GM04503 (cell line): ENCODE measurements at regions not wholly inside any gene's neighbourhood (a gene's known extent, or its start where the extent isn't known, plus 50 kb on each side); places are given as distances from the start of the nearest gene placed in this dataset.
A peak's percentile ranks its signal among the peaks of the same experiment; 100 is the strongest.
"Not testable (repeated sequence)": the region's sequence is repeated elsewhere in the genome, so short reads cannot be mapped to it uniquely, and the experiment has no call there.

Source experiments
- DNase-seq: peaks from one replicate; pipeline ENCODE4 v3.0.0-alpha.2; 2012; ENCODE audit warnings: low read depth

- DNase-seq: no peak
Measured at GRCh38 chr7:84941936-84942335, 244.9 kb downstream of the SEMA3D start.

DNA sequence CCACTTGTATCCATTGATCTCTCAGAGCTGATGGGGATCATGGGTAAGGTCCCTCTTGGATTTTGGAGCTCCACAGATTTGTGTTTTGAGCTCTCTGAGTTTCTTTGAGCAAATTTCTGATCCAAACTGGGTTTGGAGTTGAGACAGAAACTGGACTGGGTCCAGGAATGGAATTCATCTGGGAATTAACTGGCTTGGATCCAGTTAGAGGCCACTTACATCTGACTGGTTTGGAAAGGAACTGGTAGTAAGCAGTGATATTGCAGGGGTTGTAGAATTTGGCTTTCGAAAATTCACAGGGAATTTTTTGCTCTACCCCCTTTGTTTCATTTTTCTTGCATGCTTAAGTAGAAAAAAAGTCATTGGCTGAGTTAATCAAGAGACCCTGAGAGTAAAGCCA lies 245.6 kb downstream of the SEMA3D start:
- DNase-seq: no peak

DNA sequence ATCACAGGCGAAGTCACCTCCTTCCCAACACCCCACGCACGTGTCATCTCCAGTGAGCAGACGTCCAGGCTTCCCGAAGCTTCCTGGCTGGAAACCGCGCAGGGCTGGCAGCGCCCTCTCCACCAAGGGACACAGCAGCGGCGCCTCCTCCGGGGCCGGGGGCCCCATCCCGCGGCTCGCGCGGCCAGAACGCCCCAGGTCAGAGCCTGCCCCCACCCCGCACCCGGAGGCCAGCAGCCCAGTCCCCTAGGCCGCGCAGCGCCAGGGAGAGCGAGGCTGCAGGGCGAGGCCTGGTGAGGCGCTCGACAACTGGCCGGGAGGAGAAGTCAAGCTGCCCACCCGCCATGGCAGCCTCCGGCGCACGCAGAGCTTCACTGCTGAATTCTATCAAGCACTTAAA lies 247.0 kb downstream of the SEMA3D start:
- DNase-seq: no peak

- DNase-seq: no peak
Measured at GRCh38 chr7:84939442-84939841, 247.4 kb downstream of the SEMA3D start.

GRCh38 chr7:84924353-84924752 lies 262.5 kb downstream of the SEMA3D start:
- no peak for DNase-seq

DNA sequence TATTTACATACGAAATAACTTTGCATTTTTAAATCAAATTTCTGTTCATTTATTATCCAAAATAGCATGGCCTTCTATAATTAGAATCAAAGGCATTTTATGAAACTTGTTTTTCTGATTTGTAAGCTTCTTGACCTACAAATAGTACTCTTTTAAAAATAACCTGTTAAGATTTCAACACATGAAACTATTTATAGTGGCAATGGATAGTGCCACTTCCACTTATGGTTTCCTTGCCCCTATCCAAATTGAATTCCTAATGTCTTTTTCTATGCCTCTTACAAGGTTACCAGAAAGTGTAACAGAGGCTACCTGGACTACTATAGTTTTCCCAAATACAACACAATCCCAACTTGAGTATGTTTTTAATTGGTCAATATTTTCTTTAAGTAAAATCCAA lies 263.5 kb downstream of the SEMA3D start:
- no peak for DNase-seq

GRCh38 chr7:84921154-84921553 lies 265.7 kb downstream of the SEMA3D start:
- no peak for DNase-seq

DNA sequence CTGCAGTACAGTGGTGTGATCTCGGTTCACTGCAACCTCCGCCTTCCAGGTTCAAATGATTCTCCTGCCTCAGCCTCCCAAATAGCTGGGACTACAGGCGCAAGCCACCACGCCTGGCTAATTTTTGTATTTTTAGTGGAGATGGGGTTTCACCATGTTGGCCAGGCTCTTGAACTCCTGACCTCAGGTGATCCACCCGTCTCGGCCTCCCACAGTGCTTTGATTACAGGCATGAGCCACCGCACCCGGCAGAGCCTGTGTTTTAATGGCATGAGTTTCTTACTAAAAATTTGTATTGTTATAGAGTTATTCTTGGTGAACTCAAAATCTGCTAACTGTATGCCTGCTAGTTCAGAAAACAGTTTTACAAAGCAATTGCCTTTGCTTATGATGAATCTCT lies 269.9 kb downstream of the SEMA3D start:
- not testable (repeated sequence) for DNase-seq

- DNase-seq: no peak
Measured at GRCh38 chr7:84916161-84916560, 270.7 kb downstream of the SEMA3D start.

GRCh38 chr7:84914598-84914997 lies 272.3 kb downstream of the SEMA3D start:
- DNase-seq: no peak

- DNase-seq: peak; percentile 35
Measured at GRCh38 chr7:84913731-84914130, 273.1 kb downstream of the SEMA3D start.

- DNase-seq: no peak
Measured at GRCh38 chr7:84912993-84913635, 273.7 kb downstream of the SEMA3D start.

GRCh38 chr7:84912537-84912936 lies 274.3 kb downstream of the SEMA3D start:
- DNase-seq: no peak

GRCh38 chr7:84912018-84912417 lies 274.8 kb downstream of the SEMA3D start:
- DNase-seq: no peak

DNA sequence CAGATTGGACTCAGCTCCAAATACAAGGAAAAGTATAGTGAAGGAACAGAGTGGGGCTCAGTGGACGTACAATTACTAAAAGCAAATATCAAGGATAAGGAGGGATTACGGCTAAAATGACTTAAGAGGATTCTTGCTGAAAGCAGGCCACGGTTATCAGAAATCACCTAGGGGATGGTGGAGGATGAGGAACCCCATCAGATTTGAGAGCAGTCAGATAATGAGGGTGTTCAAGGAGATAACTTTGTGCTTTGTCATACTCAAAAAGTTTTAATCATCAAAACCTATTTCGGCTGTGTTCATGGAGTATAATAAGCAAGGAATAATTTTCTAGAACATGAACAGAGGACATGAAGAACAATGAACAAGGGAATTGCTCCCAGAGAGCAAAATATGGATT lies 275.8 kb downstream of the SEMA3D start:
- no peak for DNase-seq

GRCh38 chr7:84910322-84910721 lies 276.5 kb downstream of the SEMA3D start:
- not testable (repeated sequence) for DNase-seq

DNA sequence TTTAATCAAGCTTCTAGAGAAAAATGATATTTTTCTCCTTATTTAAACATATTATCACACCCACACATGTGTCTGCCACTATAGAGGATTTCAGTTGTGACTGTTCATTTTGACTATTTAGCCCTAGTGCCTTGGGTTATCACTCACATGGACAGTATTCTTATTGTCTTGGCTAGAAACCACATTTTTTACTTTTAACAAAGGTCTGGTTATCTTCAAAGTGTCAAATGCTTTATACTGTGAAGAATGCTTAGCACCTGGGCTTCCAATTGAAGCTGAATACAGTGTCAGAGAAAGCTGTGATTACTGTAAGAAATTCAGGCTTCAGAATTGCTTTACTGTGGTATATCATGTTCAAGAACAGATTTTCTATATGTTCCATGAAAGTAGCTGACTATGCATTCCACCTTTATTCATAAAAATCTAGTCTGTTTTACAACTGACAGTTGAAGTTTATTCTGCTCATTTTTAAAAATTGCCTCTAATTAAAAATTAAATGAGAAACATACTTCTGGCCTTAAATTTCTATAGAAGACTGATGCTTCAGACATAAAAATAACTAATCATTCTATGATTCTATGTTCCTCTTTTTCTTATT lies 278.6 kb downstream of the SEMA3D start:
- DNase-seq: no peak

GRCh38 chr7:84906889-84907288 lies 280.0 kb downstream of the SEMA3D start:
- DNase-seq: no peak

GRCh38 chr7:84904561-84904960 lies 282.3 kb downstream of the SEMA3D start:
- no peak for DNase-seq

DNA sequence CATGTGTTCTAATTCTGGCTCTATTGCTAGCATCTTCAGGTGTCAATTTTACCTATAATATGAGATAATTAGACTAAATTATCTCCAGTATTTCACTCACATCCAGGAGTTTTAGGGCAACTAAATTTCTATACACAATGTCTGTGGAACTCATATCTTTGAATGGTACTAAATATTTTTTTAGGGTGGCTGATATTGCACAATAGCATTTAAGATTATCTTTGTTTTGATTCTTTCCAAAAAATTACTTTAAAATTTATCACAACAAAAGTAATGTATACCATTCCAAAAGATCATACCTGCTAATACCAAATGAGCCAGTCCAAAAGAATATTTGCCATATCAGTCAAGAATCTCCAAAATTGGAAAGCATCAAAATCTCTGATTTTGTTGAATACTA lies 285.5 kb downstream of the SEMA3D start:
- no peak for DNase-seq

DNA sequence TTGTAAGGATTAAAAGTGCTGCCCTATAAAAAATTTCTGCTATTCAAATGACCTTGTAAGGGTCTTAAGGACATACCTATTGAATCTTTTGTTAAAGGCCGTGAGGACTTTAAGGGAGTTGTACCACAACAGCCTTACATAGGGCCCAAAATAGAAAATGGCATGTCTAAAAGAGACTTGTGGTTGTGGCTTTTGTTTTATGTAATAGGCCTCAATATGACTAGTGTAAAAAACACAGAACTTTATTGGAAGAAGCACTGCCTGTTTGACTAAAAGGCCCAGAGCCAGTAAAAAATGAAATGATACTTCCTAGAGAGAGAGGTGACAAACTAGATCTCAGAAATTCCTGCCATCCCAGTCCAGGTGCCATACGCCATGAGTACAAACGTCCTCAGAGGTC lies 286.6 kb downstream of the SEMA3D start:
- no peak for DNase-seq

- DNase-seq: no peak
Measured at GRCh38 chr7:84895563-84895962, 291.3 kb downstream of the SEMA3D start.

- DNase-seq: not testable (repeated sequence)
Measured at GRCh38 chr7:84883570-84883969, 303.3 kb downstream of the SEMA3D start.

DNA sequence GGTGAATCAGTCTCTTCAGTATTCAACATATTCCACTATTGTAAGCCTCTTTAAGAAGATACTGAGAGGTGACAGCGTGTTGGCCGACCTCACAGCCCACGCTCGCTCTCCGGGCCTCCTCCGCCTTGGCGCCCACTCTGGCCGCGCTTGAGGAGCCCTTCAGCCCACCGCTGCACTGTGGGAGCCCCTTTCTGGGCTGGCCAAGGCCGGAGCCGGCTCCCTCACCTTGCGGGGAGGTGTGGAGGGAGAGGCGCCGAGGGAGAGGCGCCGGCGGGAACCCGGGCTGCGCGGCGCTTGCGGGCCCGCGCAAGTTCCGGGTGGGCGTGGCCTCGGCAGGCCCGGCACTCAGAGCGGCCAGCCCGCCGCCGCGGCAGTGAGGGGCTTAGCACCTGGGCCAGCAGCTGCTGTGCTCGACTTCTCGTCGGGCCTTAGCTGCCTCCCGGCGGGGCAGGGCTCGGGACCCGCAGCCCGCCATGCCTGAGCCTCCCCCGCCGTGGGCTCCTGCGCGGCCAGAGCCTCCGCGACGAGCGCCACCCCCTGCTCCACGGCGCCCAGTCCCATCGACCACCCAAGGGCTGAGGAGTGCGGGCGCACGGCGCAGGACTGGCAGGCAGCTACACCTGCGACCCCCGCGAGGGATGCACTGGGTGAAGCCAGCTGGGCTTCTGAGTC lies 306.4 kb downstream of the SEMA3D start:
- DNase-seq: not testable (repeated sequence)
